ENCODE measurements at regions not wholly inside any gene's neighbourhood (a gene's known extent, or its start where the extent isn't known, plus 50 kb on each side); places are given as distances from the start of the nearest gene placed in this dataset.

DNA sequence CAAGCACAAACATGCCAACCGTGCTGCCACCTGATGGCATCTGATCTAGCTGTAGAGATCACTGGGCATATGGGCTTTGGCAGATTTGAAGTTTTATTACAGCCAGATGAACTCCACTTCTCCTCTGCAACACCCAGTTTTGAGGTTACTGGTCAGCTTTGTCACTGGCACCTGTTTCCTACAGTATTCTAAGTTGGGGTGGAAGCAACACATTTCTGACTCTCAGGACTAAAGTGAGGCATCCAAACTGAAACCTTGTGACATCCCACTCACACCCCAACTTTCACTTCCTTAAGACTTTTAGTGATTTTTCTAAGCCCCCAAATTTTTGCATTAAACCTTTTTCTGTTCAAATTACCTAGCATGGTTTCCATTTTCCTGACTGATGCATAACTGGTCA is 115.1 kb upstream of the PCDH18 start (continued):
- TF ChIP-seq, protein P1, sequence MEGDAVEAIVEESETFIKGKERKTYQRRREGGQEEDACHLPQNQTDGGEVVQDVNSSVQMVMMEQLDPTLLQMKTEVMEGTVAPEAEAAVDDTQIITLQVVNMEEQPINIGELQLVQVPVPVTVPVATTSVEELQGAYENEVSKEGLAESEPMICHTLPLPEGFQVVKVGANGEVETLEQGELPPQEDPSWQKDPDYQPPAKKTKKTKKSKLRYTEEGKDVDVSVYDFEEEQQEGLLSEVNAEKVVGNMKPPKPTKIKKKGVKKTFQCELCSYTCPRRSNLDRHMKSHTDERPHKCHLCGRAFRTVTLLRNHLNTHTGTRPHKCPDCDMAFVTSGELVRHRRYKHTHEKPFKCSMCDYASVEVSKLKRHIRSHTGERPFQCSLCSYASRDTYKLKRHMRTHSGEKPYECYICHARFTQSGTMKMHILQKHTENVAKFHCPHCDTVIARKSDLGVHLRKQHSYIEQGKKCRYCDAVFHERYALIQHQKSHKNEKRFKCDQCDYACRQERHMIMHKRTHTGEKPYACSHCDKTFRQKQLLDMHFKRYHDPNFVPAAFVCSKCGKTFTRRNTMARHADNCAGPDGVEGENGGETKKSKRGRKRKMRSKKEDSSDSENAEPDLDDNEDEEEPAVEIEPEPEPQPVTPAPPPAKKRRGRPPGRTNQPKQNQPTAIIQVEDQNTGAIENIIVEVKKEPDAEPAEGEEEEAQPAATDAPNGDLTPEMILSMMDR (IDR thresholded peaks at IDR 0.05): no peak
- no peak for TF ChIP-seq ZNF423 (CRISPR knock-in tag; IDR thresholded peaks at IDR 0.05)

DNA sequence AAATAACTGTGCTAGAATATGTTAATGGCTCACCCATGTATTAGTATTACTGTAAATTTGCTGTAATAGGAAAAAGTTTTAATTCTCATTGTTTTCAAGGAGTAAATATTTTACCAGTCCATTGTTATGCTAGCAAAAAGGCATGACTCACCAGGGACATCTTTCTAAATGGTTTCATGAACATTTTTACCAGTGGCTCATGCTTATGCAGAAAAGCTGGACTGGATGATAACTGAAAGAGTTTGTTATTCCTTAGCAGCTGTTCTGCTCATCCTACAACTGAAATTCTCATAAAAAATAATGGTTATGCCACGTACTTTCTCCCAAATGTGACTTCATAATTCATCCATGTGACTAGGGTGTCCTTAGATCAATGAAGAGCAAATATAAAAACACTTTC is 111.9 kb upstream of the PCDH18 start:
- ChIA-PET CTCF (no interaction called here), POLR2A (no interaction called here)
- Mint-ChIP-seq H3K9me3 (no peaks in the 10 kb centered on the region), H3K4me1 (no peaks in the 10 kb centered on the region), H3K27ac (no peak overlapping the region), H3K27me3 (ENCODE audit: low read depth) (no peaks in the 10 kb centered on the region), H3K4me3 (no peak overlapping the region), H3K36me3 (no peaks in the 10 kb centered on the region)
- ATAC-seq (no peak), DNase-seq (ENCODE audit: low spot score) (no peak)
- TF ChIP-seq, protein P2, sequence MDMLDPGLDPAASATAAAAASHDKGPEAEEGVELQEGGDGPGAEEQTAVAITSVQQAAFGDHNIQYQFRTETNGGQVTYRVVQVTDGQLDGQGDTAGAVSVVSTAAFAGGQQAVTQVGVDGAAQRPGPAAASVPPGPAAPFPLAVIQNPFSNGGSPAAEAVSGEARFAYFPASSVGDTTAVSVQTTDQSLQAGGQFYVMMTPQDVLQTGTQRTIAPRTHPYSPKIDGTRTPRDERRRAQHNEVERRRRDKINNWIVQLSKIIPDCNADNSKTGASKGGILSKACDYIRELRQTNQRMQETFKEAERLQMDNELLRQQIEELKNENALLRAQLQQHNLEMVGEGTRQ (CRISPR knock-in tag; IDR thresholded peaks at IDR 0.05): no peak
- TF ChIP-seq JAZF1 (CRISPR knock-in tag; IDR thresholded peaks at IDR 0.05) (no peak), NFE2L1 (CRISPR knock-in tag; IDR thresholded peaks at IDR 0.05) (no peak), ZNF317 (CRISPR knock-in tag; IDR thresholded peaks at IDR 0.05; ENCODE audit: borderline replicate concordance, low read depth) (no peak)
- TF ChIP-seq, protein P3, sequence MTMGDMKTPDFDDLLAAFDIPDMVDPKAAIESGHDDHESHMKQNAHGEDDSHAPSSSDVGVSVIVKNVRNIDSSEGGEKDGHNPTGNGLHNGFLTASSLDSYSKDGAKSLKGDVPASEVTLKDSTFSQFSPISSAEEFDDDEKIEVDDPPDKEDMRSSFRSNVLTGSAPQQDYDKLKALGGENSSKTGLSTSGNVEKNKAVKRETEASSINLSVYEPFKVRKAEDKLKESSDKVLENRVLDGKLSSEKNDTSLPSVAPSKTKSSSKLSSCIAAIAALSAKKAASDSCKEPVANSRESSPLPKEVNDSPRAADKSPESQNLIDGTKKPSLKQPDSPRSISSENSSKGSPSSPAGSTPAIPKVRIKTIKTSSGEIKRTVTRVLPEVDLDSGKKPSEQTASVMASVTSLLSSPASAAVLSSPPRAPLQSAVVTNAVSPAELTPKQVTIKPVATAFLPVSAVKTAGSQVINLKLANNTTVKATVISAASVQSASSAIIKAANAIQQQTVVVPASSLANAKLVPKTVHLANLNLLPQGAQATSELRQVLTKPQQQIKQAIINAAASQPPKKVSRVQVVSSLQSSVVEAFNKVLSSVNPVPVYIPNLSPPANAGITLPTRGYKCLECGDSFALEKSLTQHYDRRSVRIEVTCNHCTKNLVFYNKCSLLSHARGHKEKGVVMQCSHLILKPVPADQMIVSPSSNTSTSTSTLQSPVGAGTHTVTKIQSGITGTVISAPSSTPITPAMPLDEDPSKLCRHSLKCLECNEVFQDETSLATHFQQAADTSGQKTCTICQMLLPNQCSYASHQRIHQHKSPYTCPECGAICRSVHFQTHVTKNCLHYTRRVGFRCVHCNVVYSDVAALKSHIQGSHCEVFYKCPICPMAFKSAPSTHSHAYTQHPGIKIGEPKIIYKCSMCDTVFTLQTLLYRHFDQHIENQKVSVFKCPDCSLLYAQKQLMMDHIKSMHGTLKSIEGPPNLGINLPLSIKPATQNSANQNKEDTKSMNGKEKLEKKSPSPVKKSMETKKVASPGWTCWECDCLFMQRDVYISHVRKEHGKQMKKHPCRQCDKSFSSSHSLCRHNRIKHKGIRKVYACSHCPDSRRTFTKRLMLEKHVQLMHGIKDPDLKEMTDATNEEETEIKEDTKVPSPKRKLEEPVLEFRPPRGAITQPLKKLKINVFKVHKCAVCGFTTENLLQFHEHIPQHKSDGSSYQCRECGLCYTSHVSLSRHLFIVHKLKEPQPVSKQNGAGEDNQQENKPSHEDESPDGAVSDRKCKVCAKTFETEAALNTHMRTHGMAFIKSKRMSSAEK (CRISPR knock-in tag; IDR thresholded peaks at IDR 0.05; ENCODE audit: borderline replicate concordance): no peak

DNA sequence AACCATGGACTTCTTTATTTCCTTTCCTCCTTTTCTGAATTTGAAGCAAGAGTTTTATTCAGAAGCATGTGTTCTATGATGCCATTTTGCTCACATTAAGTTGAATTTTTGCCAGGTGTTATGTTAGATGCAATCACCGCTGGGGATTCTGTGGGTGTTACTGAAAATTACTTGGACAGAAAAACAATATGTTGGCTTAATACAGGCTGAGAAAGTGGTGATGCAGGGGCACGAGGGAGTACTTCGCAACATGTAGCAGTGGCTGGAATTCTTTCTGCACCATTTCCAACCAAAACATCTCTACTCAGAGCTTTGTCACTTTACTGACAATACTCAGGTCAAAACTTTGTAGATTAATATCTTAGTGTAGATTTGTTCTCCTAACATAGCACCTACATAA is 109.2 kb upstream of the PCDH18 start:
- Mint-ChIP-seq H3K36me3 (no peaks in the 10 kb centered on the region), H3K27me3 (ENCODE audit: low read depth) (no peaks in the 10 kb centered on the region), H3K4me1 (no peaks in the 10 kb centered on the region), H3K9me3 (no peaks in the 10 kb centered on the region), H3K4me3 (no peak overlapping the region), H3K27ac (no peak overlapping the region)
- ATAC-seq (no peak), DNase-seq (ENCODE audit: low spot score) (no peak)
- ChIA-PET CTCF (interaction anchor here (1.0 kb wide), 1 partner anchor 16 kb away, joined by 3 read pairs; no protein-coding TSS in a partner anchor), POLR2A (no interaction called here)
- no peak for TF ChIP-seq SMAD4 (CRISPR knock-in tag; IDR thresholded peaks at IDR 0.05)
- no peak for TF ChIP-seq EMX1 (CRISPR knock-in tag; IDR thresholded peaks at IDR 0.05)
- TF ChIP-seq, protein P2 (CRISPR knock-in tag; IDR thresholded peaks at IDR 0.05): no peak
- TF ChIP-seq, protein P4, sequence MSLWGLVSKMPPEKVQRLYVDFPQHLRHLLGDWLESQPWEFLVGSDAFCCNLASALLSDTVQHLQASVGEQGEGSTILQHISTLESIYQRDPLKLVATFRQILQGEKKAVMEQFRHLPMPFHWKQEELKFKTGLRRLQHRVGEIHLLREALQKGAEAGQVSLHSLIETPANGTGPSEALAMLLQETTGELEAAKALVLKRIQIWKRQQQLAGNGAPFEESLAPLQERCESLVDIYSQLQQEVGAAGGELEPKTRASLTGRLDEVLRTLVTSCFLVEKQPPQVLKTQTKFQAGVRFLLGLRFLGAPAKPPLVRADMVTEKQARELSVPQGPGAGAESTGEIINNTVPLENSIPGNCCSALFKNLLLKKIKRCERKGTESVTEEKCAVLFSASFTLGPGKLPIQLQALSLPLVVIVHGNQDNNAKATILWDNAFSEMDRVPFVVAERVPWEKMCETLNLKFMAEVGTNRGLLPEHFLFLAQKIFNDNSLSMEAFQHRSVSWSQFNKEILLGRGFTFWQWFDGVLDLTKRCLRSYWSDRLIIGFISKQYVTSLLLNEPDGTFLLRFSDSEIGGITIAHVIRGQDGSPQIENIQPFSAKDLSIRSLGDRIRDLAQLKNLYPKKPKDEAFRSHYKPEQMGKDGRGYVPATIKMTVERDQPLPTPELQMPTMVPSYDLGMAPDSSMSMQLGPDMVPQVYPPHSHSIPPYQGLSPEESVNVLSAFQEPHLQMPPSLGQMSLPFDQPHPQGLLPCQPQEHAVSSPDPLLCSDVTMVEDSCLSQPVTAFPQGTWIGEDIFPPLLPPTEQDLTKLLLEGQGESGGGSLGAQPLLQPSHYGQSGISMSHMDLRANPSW (CRISPR knock-in tag; conservative IDR thresholded peaks at IDR 0.05; ENCODE audit: low read depth): no peak
- TF ChIP-seq, protein P3 (CRISPR knock-in tag; IDR thresholded peaks at IDR 0.05; ENCODE audit: borderline replicate concordance): no peak
- TF ChIP-seq, protein P5, sequence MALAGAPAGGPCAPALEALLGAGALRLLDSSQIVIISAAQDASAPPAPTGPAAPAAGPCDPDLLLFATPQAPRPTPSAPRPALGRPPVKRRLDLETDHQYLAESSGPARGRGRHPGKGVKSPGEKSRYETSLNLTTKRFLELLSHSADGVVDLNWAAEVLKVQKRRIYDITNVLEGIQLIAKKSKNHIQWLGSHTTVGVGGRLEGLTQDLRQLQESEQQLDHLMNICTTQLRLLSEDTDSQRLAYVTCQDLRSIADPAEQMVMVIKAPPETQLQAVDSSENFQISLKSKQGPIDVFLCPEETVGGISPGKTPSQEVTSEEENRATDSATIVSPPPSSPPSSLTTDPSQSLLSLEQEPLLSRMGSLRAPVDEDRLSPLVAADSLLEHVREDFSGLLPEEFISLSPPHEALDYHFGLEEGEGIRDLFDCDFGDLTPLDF (CRISPR knock-in tag; IDR thresholded peaks at IDR 0.05): no peak
- TF ChIP-seq, protein P6, sequence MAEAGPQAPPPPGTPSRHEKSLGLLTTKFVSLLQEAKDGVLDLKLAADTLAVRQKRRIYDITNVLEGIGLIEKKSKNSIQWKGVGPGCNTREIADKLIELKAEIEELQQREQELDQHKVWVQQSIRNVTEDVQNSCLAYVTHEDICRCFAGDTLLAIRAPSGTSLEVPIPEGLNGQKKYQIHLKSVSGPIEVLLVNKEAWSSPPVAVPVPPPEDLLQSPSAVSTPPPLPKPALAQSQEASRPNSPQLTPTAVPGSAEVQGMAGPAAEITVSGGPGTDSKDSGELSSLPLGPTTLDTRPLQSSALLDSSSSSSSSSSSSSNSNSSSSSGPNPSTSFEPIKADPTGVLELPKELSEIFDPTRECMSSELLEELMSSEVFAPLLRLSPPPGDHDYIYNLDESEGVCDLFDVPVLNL (CRISPR knock-in tag; IDR thresholded peaks at IDR 0.05; ENCODE audit: borderline replicate concordance, low read depth): no peak
- TF ChIP-seq FOXK1 (CRISPR knock-in tag; IDR thresholded peaks at IDR 0.05): no peak
- TF ChIP-seq ZNF671 (CRISPR knock-in tag; IDR thresholded peaks at IDR 0.05): no peak
